Keratinocyte (primary cell): ENCODE measurements at regions not wholly inside any gene's neighbourhood (a gene's known extent, or its start where the extent isn't known, plus 50 kb on each side); places are given as distances from the start of the nearest gene placed in this dataset.

Experiments used
- EZH2 ChIP-seq: IDR thresholded peaks from one replicate; pipeline ENCODE4 v1.6.1; 2012; ENCODE audit warnings: inconsistent platforms, mild to moderate bottlenecking, low read length, moderate library complexity
- TF ChIP-seq, protein P1 (sequence below), 3 experiments: IDR thresholded peaks in 1 of 3; conservative IDR thresholded peaks in 1 of 3; optimal IDR thresholded peaks in 1 of 3; 2 replicates in 2 of 3; 3 replicates in 1 of 3; pipeline versions ENCODE3 to v1.5.1; 2011; ENCODE audit warnings: low read length in 3 of 3, mild to moderate bottlenecking in 3 of 3, moderate library complexity in 2 of 3, control low read depth in 1 of 3, inconsistent platforms in 1 of 3; ENCODE audit not compliant: insufficient read depth in 2 of 3; ENCODE audit errors: extremely low read depth in 1 of 3

- TF ChIP-seq, protein P1, sequence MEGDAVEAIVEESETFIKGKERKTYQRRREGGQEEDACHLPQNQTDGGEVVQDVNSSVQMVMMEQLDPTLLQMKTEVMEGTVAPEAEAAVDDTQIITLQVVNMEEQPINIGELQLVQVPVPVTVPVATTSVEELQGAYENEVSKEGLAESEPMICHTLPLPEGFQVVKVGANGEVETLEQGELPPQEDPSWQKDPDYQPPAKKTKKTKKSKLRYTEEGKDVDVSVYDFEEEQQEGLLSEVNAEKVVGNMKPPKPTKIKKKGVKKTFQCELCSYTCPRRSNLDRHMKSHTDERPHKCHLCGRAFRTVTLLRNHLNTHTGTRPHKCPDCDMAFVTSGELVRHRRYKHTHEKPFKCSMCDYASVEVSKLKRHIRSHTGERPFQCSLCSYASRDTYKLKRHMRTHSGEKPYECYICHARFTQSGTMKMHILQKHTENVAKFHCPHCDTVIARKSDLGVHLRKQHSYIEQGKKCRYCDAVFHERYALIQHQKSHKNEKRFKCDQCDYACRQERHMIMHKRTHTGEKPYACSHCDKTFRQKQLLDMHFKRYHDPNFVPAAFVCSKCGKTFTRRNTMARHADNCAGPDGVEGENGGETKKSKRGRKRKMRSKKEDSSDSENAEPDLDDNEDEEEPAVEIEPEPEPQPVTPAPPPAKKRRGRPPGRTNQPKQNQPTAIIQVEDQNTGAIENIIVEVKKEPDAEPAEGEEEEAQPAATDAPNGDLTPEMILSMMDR (optimal IDR thresholded peaks at IDR 0.05 in 1 of 3, IDR thresholded peaks at IDR 0.05 in 1 of 3, conservative IDR thresholded peaks at IDR 0.05 in 1 of 3; ENCODE audit: extremely low read depth in 1 of 3, insufficient read depth in 2 of 3, low read length in 3 of 3), result no peak
- TF ChIP-seq EZH2, result no peak
These were observed 168.5 kb upstream of the RUNX1 start for GRCh38 chr21:35217504-35218060.
